Retinal pigment epithelial cell (primary cell): ENCODE measurements at regions not wholly inside any gene's neighbourhood (a gene's known extent, or its start where the extent isn't known, plus 50 kb on each side); places are given as distances from the start of the nearest gene placed in this dataset.

Experiments
- DNase-seq: peaks from one replicate; pipeline ENCODE4 v3.0.0-alpha.2; 2010; ENCODE audit warnings: low read depth
- H3K4me3 ChIP-seq: 2 replicates; pipeline ENCODE4 v1.5.1; 2011; ENCODE audit warnings: mild to moderate bottlenecking, low read length, control low read depth, moderate library complexity
- CTCF ChIP-seq: conservative IDR thresholded peaks from 2 replicates; pipeline ENCODE4 v1.5.1; 2011; ENCODE audit warnings: low read depth, low read length, control low read depth, inconsistent platforms

DNA sequence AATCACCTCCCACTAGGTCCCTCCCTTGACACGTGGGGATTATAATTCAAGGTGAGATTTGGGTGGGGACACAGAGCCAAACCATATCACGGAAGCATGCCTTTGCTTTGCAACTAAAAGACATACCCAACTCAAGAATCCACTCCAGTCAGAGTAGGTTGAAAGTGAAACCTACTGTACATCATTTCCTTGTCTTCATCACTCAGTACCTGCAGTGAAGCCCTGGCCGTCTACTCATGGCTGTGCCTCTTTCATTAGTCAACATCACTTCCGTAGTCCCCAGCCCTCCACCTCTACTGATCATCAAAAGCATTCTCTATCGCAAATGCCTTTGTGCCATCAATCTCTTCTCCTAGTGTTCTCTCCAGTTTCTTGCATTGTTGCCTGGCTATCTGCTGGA is 343.1 kb upstream of the ARGLU1 start:
- H3K4me3 ChIP-seq = no peak overlapping the region
- TF ChIP-seq CTCF = no peak
- DNase-seq = no peak

GRCh38 chr13:106906426-106906996 is 338.6 kb upstream of the ARGLU1 start:
- no peak for DNase-seq
- no peak for TF ChIP-seq CTCF
- no peak overlapping the region for H3K4me3 ChIP-seq

DNA sequence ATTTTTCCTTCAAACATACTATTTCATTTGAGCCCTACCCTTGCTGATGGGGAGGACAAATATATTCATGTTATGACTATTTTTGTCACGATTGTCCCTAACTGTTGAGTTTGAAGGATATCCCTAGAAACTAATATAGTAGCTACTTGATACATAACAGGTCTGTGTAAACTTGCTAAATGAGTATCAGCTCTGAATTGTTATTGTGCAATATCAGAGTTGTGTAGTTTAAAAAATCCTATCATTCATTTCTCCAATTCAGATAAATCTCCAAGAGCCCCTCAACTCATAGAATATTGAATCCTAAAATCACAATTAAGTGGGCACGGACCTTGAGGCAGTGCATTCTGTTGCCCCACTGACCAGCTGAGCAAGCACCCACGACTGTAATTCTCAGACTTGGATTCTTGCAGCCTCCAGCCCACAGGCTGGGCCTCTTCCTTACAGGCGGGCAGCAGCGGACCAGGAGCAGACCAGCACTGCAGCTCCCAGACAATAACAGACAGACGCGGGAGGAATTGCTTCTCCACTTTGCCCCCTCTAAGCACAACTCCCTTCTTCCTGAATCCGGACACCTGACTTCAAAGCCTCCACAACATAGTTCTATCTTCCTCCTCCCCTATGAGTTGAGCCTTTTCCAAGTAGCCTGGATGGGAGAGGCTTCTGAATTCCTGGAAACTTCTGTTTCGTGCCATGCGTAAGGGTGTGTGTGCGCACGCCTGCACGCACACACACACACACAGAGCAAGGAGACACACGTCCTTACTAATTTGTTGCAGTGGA is 337.6 kb upstream of the ARGLU1 start:
- H3K4me3 ChIP-seq = no peak overlapping the region
- DNase-seq = no peak
- TF ChIP-seq CTCF = no peak

GRCh38 chr13:106899442-106899841 is 331.5 kb upstream of the ARGLU1 start:
- H3K4me3 ChIP-seq = no peak overlapping the region
- no peak for TF ChIP-seq CTCF
- no peak for DNase-seq

DNA sequence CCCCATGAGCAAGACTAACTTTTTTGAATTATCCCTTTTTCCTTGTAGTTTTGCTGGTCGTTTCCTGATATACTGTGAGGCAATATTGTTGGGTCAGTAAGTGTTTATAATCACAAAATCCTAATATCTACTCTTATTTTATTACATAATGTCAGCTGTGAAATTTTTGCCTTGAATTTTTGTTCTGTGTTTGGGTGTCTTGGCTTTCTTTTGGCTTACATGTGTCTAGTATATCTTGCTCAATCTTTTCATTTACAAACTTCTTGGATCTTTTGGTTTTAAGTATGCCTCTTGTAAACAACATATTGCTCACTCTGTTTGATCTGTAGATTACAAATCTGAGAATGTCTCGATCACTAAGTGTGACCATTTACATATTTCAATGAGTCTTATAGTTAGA is 330.3 kb upstream of the ARGLU1 start:
- TF ChIP-seq CTCF = no peak
- H3K4me3 ChIP-seq = no peak overlapping the region
- no peak for DNase-seq

GRCh38 chr13:106888148-106888547 is 320.2 kb upstream of the ARGLU1 start:
- no peak for TF ChIP-seq CTCF
- DNase-seq = no peak
- H3K4me3 ChIP-seq = no peak overlapping the region

DNA sequence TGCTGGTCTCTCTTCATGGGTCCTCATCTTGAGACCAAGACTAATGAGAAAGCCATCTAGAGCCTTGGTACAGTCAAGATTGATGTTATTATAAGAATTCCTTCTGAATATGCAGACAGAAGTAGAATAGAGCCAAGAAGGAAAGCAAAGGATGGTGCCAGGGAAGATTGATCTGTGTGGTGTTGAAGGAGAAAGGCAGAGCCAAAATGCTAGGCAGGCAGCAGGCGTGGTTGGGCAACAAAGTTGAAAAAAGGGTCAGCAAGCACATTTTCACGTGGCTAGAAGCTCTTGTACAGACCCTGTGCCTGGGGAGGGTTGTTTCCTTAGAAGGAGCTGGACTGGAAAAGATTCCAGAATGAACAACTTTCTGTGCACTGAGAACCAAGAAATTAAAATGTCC is 319.7 kb upstream of the ARGLU1 start:
- no peak for DNase-seq
- TF ChIP-seq CTCF = no peak
- H3K4me3 ChIP-seq = no peak overlapping the region
